ENCODE measurements at regions not wholly inside any gene's neighbourhood (a gene's known extent, or its start where the extent isn't known, plus 50 kb on each side); places are given as distances from the start of the nearest gene placed in this dataset.

- Mint-ChIP-seq H3K4me3 (no peak overlapping the region), H3K9me3 (peaks cover 7% of the 10 kb centered on the region), H3K27me3 (no peaks in the 10 kb centered on the region), H3K36me3 (ENCODE audit: low read depth) (no peaks in the 10 kb centered on the region), H3K4me1 (no peaks in the 10 kb centered on the region), H3K27ac (no peak overlapping the region)
- ChIA-PET CTCF (no interaction called here), POLR2A (no interaction called here)
- no peak for DNase-seq
Observed at GRCh38 chr1:79441238-79441637, 434.7 kb upstream of the ADGRL4 start.

DNA sequence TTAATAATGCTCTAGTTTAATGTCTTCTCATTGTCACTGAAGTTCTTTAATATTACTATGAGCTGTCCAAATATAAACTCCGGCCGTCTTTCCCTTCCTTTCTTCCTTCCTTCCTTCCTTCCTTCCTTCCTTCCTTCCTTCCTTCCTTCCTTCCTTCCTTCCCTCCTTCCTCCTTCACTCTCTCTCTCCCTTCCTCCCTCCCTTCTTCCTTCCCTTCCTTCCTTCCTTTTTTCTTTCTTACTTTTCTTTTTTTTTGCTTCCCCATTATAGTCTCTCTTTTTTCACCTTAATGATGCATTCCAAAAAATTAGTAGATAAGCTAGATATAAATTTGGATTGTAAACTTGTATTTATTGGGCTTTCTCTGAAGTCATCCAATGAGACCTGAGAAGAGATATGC lies 431.0 kb upstream of the ADGRL4 start:
- no peak for DNase-seq
- CTCF ChIA-PET: no interaction called here
- no peak overlapping the region for H3K27ac Mint-ChIP-seq
- H3K27me3 Mint-ChIP-seq: no peaks in the 10 kb centered on the region
- peaks cover 7% of the 10 kb centered on the region for H3K9me3 Mint-ChIP-seq
- no peaks in the 10 kb centered on the region for H3K36me3 Mint-ChIP-seq (ENCODE audit: low read depth)
- no peak overlapping the region for H3K4me3 Mint-ChIP-seq
- POLR2A ChIA-PET: no interaction called here
- H3K4me1 Mint-ChIP-seq: no peaks in the 10 kb centered on the region

DNA sequence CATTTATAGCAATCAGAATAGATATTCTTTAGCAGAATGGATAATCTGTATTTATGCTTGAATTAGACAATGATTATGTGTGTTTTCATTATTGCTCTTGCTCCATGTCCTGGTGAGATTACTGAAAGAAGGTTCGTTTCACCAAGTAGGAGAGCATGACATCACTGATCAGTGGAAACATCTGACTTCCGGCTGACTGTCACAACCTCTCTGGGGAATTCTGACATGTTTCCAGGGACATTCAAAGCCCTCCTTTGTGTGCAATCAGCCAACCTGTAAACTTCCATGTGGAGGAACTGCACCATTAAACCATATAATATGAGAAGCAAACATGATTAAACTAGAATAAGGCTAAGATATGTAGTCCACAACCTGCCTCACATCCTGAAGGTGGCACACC lies 424.8 kb upstream of the ADGRL4 start:
- DNase-seq: no peak
- CTCF ChIA-PET: no interaction called here
- Mint-ChIP-seq H3K4me3 (no peak overlapping the region), H3K4me1 (no peaks in the 10 kb centered on the region), H3K27ac (no peak overlapping the region), H3K9me3 (no peaks in the 10 kb centered on the region), H3K27me3 (no peaks in the 10 kb centered on the region), H3K36me3 (ENCODE audit: low read depth) (no peaks in the 10 kb centered on the region)
- POLR2A ChIA-PET: no interaction called here

DNA sequence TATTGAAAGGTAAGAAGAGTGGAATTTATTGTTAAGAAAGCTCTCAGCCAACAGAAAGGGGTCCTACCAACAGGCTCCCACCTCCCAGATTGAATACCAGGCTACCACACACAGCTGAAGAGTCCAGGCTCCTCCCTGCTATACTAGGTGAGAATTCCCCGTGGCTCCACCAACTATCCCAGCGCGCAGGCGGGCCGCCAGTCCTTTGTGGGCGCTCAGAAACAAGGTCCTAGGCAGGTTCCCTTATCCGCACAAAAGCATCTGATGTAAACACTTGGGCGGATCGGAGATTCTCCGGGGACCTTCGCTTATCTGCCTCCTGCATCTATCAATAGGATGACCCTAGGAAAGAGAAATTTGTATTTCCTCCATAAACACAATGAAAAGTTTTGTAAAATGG lies 423.9 kb upstream of the ADGRL4 start:
- no peak overlapping the region for H3K4me3 Mint-ChIP-seq
- H3K27ac Mint-ChIP-seq: no peak overlapping the region
- POLR2A ChIA-PET: no interaction called here
- DNase-seq: no peak
- H3K27me3 Mint-ChIP-seq: no peaks in the 10 kb centered on the region
- H3K4me1 Mint-ChIP-seq: no peaks in the 10 kb centered on the region
- no peaks in the 10 kb centered on the region for H3K9me3 Mint-ChIP-seq
- no peaks in the 10 kb centered on the region for H3K36me3 Mint-ChIP-seq (ENCODE audit: low read depth)
- CTCF ChIA-PET: no interaction called here

- ChIA-PET POLR2A (no interaction called here), CTCF (no interaction called here)
- no peak overlapping the region for H3K4me3 Mint-ChIP-seq
- H3K9me3 Mint-ChIP-seq: peaks cover 2% of the 10 kb centered on the region
- H3K36me3 Mint-ChIP-seq (ENCODE audit: low read depth): no peaks in the 10 kb centered on the region
- no peaks in the 10 kb centered on the region for H3K27me3 Mint-ChIP-seq
- no peak for DNase-seq
- H3K4me1 Mint-ChIP-seq: no peaks in the 10 kb centered on the region
- H3K27ac Mint-ChIP-seq: no peak overlapping the region
Observed at GRCh38 chr1:79422726-79423125, 416.2 kb upstream of the ADGRL4 start.

DNA sequence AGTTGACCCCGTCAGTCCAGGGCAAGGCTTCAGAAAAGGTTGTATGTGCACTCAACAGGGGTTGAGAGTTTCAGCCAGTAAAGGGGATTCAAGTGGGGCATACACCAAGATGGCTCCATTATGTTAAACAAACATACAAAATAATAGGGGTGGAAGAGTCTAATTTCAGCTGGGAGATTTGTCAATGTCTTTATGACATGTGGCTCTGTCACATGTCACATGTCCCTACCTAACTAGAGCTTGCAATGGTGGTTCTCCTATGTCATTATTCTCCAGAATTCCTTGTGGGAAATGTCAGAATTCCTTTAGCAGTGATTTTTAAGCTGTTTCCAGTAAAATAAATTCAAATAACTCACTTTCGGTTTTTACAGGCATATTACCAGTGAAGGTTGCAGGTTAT lies 392.0 kb upstream of the ADGRL4 start:
- Mint-ChIP-seq H3K4me1 (no peaks in the 10 kb centered on the region), H3K36me3 (ENCODE audit: low read depth) (no peaks in the 10 kb centered on the region), H3K4me3 (no peak overlapping the region), H3K9me3 (no peaks in the 10 kb centered on the region), H3K27me3 (no peaks in the 10 kb centered on the region), H3K27ac (no peak overlapping the region)
- no peak for DNase-seq
- ChIA-PET POLR2A (no interaction called here), CTCF (no interaction called here)

DNA sequence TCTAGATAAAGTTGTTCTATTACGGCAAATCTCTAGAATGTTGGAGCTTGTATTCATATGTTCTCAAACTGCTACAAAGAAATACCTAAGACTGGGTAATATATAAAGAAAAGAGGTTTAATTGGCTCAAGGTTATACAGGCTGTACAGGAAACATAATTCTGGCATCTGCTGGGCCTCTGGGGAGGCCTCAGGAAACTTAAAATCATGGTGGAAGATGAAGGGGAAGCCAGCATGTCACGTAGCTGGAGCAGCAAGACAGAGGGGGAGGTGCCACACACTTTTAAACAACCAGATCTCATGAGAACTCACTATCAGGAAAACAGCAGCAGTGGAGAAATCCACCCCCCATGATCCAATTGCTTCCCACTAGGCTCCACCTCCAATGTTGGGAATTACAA lies 390.4 kb upstream of the ADGRL4 start:
- H3K9me3 Mint-ChIP-seq: no peaks in the 10 kb centered on the region
- POLR2A ChIA-PET: no interaction called here
- no peaks in the 10 kb centered on the region for H3K4me1 Mint-ChIP-seq
- H3K4me3 Mint-ChIP-seq: no peak overlapping the region
- no peaks in the 10 kb centered on the region for H3K36me3 Mint-ChIP-seq (ENCODE audit: low read depth)
- DNase-seq: no peak
- no peaks in the 10 kb centered on the region for H3K27me3 Mint-ChIP-seq
- no peak overlapping the region for H3K27ac Mint-ChIP-seq
- CTCF ChIA-PET: no interaction called here

DNA sequence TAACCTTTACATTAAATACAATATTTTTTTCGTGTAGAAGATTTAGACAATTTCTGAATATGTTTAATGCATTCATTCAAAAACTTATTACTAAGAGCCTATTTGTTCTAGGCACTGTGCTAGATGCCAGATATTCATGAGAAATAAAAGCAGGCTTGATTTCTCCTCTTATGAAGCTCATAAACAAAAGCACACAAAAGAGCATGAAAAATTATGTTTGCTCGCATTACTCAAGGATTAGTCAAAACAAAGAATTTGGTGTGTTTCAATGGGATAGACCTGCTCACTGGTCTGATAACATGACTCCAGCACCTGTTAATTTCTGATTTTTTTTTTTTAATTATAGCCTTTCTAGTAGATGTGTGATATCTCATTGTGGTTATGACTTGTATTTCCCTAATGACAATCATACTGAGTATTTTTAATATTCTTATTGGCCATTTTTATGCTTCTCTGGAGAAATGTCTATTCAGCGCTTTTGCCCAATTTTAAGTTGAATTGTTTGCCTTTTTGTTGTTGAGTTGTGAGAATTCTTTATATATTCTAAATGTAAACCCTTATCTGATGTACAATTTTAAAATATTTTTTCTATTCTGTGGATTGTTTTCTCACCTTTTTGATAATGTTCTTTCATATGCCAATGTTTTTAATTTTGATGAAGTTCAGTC lies 382.3 kb upstream of the ADGRL4 start:
- H3K27ac Mint-ChIP-seq: no peak overlapping the region
- no peaks in the 10 kb centered on the region for H3K4me1 Mint-ChIP-seq
- no peak for DNase-seq
- H3K36me3 Mint-ChIP-seq (ENCODE audit: low read depth): no peaks in the 10 kb centered on the region
- no peak overlapping the region for H3K4me3 Mint-ChIP-seq
- CTCF ChIA-PET: no interaction called here
- H3K9me3 Mint-ChIP-seq: no peaks in the 10 kb centered on the region
- H3K27me3 Mint-ChIP-seq: no peaks in the 10 kb centered on the region
- POLR2A ChIA-PET: no interaction called here

DNA sequence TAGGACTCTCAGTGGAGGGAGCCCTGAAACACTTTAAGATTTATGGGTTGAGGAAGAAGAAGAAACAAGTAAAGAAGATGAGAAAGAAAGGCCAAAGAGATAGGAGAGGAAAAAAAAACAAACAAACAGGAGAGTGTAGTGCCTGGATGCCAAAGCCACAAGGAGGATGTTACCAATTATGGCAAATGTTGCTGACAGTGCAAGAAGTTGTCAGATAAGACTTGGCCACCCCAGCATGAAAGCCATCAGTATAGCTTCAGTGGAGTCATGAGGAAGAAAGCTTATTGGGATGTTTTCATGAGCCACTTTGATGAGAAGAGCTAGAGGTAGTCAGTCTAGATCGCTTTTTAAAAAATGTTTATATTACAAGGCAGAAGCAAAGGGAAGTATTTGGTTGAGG lies 380.2 kb upstream of the ADGRL4 start:
- ChIA-PET CTCF (no interaction called here), POLR2A (no interaction called here)
- Mint-ChIP-seq H3K4me1 (no peaks in the 10 kb centered on the region), H3K27me3 (no peaks in the 10 kb centered on the region), H3K27ac (no peak overlapping the region), H3K36me3 (ENCODE audit: low read depth) (no peaks in the 10 kb centered on the region), H3K4me3 (no peak overlapping the region), H3K9me3 (no peaks in the 10 kb centered on the region)
- DNase-seq: no peak

GRCh38 chr1:79380078-79380477 lies 373.5 kb upstream of the ADGRL4 start:
- Mint-ChIP-seq H3K27ac (no peak overlapping the region), H3K4me1 (no peaks in the 10 kb centered on the region), H3K27me3 (no peaks in the 10 kb centered on the region), H3K4me3 (no peak overlapping the region), H3K9me3 (no peaks in the 10 kb centered on the region), H3K36me3 (ENCODE audit: low read depth) (no peaks in the 10 kb centered on the region)
- CTCF ChIA-PET: no interaction called here
- POLR2A ChIA-PET: no interaction called here
- DNase-seq: no peak

DNA sequence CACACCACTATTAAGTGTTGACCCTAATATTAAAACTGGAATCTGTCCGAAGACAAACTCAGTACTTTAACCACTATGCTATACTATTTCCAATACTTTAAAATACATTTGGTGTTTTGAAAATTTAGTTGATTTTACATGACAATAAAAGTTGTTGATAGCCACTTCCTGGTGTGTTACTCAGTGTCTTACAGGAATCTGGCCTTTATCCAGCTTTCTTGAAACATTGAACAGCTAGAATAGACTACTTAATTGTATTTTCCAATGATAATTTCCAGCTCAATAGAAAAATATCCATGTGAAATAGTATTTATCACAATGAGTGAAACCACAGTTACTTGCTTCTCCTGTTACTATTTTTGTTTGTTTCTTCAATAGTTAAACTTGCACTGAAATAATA lies 369.6 kb upstream of the ADGRL4 start:
- no peak overlapping the region for H3K27ac Mint-ChIP-seq

DNA sequence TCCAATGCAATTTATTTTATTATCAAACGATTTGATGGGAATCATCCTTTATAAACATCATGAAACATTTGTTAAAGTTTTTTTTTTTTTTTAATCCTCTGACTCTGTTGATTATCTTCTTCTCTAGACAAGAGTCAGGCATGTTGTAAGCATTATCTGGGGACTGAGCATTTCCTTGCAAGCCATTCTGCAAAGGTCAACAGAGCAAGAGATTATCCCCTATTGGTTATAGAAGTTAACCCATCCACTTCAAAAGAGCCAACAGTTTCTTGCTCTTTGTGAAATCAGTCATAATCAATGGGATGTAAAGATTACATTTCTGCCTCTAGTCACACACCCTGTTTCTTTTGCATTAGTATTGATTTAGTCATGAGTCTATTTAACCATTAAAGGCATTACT lies 368.8 kb upstream of the ADGRL4 start:
- Mint-ChIP-seq H3K36me3 (ENCODE audit: low read depth) (no peaks in the 10 kb centered on the region), H3K4me3 (no peak overlapping the region), H3K9me3 (no peaks in the 10 kb centered on the region), H3K27ac (no peak overlapping the region), H3K4me1 (no peaks in the 10 kb centered on the region), H3K27me3 (no peaks in the 10 kb centered on the region)
- DNase-seq: no peak
- ChIA-PET CTCF (no interaction called here), POLR2A (no interaction called here)

More for the DNA sequence above, 369.6 kb upstream of the ADGRL4 start:
- no peaks in the 10 kb centered on the region for H3K36me3 Mint-ChIP-seq (ENCODE audit: low read depth)
- H3K4me1 Mint-ChIP-seq: no peaks in the 10 kb centered on the region
- POLR2A ChIA-PET: no interaction called here
- CTCF ChIA-PET: no interaction called here
- no peak overlapping the region for H3K4me3 Mint-ChIP-seq
- no peak for DNase-seq
- H3K9me3 Mint-ChIP-seq: no peaks in the 10 kb centered on the region
- no peaks in the 10 kb centered on the region for H3K27me3 Mint-ChIP-seq

- POLR2A ChIA-PET: no interaction called here
- Mint-ChIP-seq H3K4me1 (no peaks in the 10 kb centered on the region), H3K9me3 (no peaks in the 10 kb centered on the region), H3K4me3 (no peak overlapping the region), H3K27ac (no peak overlapping the region), H3K27me3 (no peaks in the 10 kb centered on the region), H3K36me3 (ENCODE audit: low read depth) (no peaks in the 10 kb centered on the region)
- CTCF ChIA-PET: no interaction called here
- no peak for DNase-seq
Observed at GRCh38 chr1:79374397-79374796, 367.9 kb upstream of the ADGRL4 start.

DNA sequence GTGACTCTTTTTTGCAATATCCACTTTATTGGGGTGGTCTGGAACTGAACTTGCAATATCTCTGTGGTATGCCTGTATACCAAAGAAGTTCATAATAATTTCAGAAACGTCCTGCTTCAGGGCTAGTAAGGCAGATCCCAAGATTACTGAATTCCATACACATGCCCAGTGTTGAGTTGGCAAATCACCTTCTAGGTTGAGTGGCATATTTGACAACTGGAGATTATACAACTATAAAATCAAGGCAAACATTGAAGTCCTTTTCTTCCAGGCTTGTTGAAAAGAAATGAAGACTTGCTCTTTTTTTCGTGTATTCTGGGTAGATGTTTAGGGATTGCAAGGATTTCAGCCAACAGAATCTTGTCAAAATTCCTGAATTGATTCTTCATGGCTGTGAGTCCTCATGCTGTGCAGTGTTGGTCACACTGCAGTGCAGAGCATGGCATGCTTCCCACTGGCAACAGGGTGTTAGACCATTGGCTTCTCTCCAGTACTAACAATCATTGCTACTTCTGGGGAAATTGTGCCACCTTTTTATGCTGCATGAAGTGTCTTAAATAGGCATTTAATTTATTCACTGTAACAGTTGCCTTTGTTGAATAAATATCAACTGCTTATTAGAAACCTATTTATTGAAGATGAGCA lies 367.1 kb upstream of the ADGRL4 start:
- ChIA-PET CTCF (no interaction called here), POLR2A (no interaction called here)
- no peak for DNase-seq
- Mint-ChIP-seq H3K4me1 (no peaks in the 10 kb centered on the region), H3K27ac (no peak overlapping the region), H3K27me3 (no peaks in the 10 kb centered on the region), H3K4me3 (no peak overlapping the region), H3K36me3 (ENCODE audit: low read depth) (no peaks in the 10 kb centered on the region), H3K9me3 (no peaks in the 10 kb centered on the region)
